ENCODE measurements at regions not wholly inside any gene's neighbourhood (a gene's known extent, or its start where the extent isn't known, plus 50 kb on each side); places are given as distances from the start of the nearest gene placed in this dataset.

GRCh38 chr3:30206051-30206450 is 400.4 kb upstream of the TGFBR2 start:
- ChIA-PET POLR2A (no interaction called here), CTCF (interaction anchor here (1.1 to 2.2 kb wide), 3 partner anchors 15 to 193 kb away, joined by 3 to 8 read pairs (median 3); no protein-coding TSS in a partner anchor)
- no peak for DNase-seq (ENCODE audit: extremely low spot score)
- TF ChIP-seq, protein P1, sequence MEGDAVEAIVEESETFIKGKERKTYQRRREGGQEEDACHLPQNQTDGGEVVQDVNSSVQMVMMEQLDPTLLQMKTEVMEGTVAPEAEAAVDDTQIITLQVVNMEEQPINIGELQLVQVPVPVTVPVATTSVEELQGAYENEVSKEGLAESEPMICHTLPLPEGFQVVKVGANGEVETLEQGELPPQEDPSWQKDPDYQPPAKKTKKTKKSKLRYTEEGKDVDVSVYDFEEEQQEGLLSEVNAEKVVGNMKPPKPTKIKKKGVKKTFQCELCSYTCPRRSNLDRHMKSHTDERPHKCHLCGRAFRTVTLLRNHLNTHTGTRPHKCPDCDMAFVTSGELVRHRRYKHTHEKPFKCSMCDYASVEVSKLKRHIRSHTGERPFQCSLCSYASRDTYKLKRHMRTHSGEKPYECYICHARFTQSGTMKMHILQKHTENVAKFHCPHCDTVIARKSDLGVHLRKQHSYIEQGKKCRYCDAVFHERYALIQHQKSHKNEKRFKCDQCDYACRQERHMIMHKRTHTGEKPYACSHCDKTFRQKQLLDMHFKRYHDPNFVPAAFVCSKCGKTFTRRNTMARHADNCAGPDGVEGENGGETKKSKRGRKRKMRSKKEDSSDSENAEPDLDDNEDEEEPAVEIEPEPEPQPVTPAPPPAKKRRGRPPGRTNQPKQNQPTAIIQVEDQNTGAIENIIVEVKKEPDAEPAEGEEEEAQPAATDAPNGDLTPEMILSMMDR (IDR thresholded peaks at IDR 0.05; ENCODE audit: control extremely low read depth, extremely low read depth, low read depth, missing control alignments): no peak

DNA sequence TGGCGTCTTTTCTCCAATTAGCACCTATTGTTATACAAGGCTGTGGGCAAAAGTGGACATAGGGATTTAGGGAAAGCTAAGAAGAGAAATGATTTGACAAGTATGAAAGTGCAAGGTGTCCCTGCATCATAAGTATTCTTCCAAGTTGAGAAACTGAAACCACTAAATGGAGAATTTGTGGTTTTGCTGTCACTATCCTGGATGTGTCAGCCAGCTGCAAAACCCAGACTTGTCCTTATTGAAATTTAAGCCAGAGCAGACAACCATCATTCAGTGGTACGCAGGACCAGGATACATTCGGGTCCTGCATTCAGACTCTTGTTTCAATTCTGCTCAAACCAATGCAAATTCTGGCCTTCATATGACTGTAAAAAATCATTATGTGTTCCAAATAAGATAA is 384.8 kb upstream of the TGFBR2 start:
- POLR2A ChIA-PET: no interaction called here
- CTCF ChIA-PET: interaction anchor here (0.9 kb wide), 1 partner anchor 16 kb away, joined by 3 read pairs; no protein-coding TSS in a partner anchor
- TF ChIP-seq, protein P1 (IDR thresholded peaks at IDR 0.05; ENCODE audit: control extremely low read depth, extremely low read depth, low read depth, missing control alignments): no peak
- no peak for DNase-seq (ENCODE audit: extremely low spot score)

- POLR2A ChIA-PET: no interaction called here
These were observed 384.0 kb upstream of the TGFBR2 start for GRCh38 chr3:30222441-30222840.

DNA sequence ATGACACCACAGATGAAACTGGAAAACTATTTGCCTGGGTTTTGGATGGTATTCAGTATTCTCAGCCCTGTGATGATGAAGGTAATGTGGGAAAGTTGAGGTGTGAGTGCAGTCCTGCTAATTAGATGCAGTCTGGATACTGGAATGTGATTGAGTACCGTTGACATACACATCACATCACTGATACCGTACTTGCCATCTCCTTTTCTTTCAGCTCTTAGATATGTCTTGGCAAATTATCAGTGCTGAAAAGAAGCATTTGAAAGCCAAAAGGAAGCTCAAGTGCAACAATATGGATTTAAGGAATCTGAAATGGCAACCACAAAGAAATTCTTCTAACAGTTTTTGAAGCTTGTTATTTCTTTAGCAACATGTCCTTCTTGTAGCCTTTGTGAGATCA is 381.4 kb upstream of the TGFBR2 start:
- POLR2A ChIA-PET: no interaction called here

More at GRCh38 chr3:30222441-30222840, 384.0 kb upstream of the TGFBR2 start:
- TF ChIP-seq, protein P1 (IDR thresholded peaks at IDR 0.05; ENCODE audit: control extremely low read depth, extremely low read depth, low read depth, missing control alignments): no peak
- CTCF ChIA-PET: no interaction called here
- DNase-seq (ENCODE audit: extremely low spot score): no peak

DNA sequence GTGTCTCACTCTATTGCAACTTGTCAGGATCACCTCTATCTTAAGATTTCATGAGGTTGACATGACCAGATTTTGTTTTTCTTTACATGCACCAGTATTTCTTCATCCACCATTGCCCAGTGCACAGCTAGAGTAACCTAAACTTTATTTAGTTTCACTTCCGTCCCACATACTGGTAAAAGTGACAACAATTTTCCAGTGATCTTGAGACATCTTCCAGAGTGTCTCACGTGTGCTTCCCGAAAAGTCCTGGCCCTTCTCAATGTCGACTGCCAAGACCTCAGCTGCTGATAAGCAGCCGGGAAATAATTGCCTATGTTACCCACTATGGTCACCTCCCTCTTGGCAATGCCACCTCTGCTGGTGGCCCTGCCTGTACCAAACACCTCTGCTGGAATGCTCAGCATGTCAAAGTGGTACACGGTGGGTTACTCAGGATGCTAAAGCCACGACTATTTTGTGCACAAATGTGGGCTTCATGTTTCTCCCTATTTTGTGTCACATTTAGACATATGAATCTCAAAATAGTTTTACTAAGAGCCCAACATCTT is 379.7 kb upstream of the TGFBR2 start:
- TF ChIP-seq, protein P1 (IDR thresholded peaks at IDR 0.05; ENCODE audit: control extremely low read depth, extremely low read depth, low read depth, missing control alignments): no peak
- CTCF ChIA-PET: interaction anchor here (1.2 kb wide), 1 partner anchor 10 kb away, joined by 3 read pairs; no protein-coding TSS in a partner anchor
- DNase-seq (ENCODE audit: extremely low spot score): no peak
- POLR2A ChIA-PET: no interaction called here

More for the DNA sequence above, 381.4 kb upstream of the TGFBR2 start:
- no peak for DNase-seq (ENCODE audit: extremely low spot score)
- CTCF ChIA-PET: interaction anchor here (1.2 kb wide), 1 partner anchor 26 kb away, joined by 3 read pairs; no protein-coding TSS in a partner anchor
- TF ChIP-seq, protein P1 (IDR thresholded peaks at IDR 0.05; ENCODE audit: control extremely low read depth, extremely low read depth, low read depth, missing control alignments): no peak

GRCh38 chr3:30227571-30228301 is 378.7 kb upstream of the TGFBR2 start:
- TF ChIP-seq, protein P1 (IDR thresholded peaks at IDR 0.05; ENCODE audit: control extremely low read depth, extremely low read depth, low read depth, missing control alignments): no peak
- ChIA-PET CTCF (interaction anchor here (1.5 kb wide), 1 partner anchor 29 kb away, joined by 4 read pairs; no protein-coding TSS in a partner anchor), POLR2A (no interaction called here)
- DNase-seq (ENCODE audit: extremely low spot score): no peak

Data from GM10248 (cell line).